Daoy (cell line): ENCODE measurements at regions not wholly inside any gene's neighbourhood (a gene's known extent, or its start where the extent isn't known, plus 50 kb on each side); places are given as distances from the start of the nearest gene placed in this dataset.
A peak's percentile ranks its signal among the peaks of the same experiment; 100 is the strongest.

ENCODE experiments used
- DNase-seq: peaks from one replicate; pipeline ENCODE4 v3.0.0-alpha.2; 2015; ENCODE audit warnings: low read depth

GRCh38 chr14:97723819-97724218, 926.6 kb downstream of the VRK1 start:
- DNase-seq: peak; percentile 19

GRCh38 chr14:97724265-97724731, 927.1 kb downstream of the VRK1 start:
- DNase-seq: peak; percentile 7

- DNase-seq: no peak
Measured at GRCh38 chr14:97726676-97727075, 929.5 kb downstream of the VRK1 start.

DNA sequence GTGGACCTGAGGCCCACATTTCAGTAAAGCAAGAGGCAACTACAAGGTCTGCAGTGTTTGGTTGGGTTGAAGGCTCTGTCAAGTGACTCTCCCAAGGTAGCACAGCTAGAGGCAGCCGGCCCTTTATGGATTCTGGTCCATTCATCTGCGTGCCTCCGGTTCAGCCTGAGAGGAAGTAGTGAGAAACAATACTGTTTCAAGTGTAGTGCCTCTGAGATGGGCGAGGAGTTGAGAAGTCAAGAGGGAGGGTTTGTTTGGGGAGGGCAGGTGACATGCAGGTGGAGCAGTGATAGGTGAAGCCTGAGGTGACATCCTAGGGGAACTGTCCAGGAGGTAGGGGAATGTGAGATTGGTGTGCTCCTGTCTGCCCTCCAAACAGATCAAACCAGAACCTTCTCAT, 933.5 kb downstream of the VRK1 start:
- no peak for DNase-seq

- no peak for DNase-seq
Measured at GRCh38 chr14:97731800-97732199, 934.6 kb downstream of the VRK1 start.

DNA sequence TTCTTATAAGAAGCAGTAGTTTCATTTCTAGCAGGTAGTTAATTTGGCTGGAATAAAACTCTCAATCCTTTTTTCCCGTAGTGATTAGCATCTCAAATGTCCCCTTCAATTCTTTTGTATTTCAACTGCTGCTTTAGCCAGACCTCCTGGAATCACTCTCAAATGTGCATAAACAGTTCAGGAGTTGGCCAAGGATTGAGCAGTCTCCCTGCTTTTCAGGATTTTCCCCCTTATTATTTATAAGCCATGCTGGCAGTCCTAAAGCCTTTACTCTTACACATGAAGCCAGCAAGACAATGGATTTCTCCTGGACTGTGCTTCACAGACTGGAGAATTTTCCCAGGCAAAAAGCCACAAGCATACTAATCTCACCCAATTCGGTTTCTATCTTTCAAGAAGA, 950.1 kb downstream of the VRK1 start:
- no peak for DNase-seq

DNA sequence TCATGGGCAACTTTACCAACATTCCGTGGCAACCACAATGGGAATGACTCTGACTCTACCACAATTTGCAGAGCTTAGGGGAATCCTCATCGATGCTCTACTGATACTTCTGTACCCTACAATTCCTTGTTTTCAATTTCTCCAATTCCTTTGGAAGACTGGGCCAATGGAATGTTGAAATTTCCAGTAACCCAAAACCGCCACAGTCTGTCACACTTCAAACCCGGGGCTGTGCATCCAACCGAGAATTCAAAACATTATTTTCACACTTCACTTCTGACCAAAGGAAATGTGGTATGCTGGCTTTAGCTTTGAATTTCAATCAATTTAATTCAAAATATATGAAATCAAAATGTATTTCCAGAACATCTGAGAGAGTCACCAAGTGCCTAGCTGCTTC, 951.4 kb downstream of the VRK1 start:
- no peak for DNase-seq

GRCh38 chr14:97757491-97757890, 960.3 kb downstream of the VRK1 start:
- DNase-seq: no peak

DNA sequence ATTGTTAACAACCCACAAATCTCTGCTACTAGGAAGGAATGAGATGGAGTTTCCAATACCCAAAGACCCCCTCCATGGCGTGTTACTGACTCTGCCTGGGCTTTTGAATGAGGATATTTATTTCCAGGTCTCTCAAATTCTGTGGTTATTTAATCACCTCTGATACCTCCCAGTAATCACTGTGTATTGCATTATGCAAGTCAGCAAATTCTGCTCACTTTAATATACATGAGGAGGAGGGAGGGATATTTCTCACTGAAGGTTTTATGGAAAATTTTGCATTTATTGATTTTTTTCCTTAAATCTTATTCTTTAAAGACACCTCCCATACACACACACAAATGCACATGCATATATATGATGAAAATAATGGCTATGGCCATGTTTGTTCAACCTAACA, 962.9 kb downstream of the VRK1 start:
- DNase-seq: no peak

GRCh38 chr14:97762386-97762785, 965.2 kb downstream of the VRK1 start:
- no peak for DNase-seq

- DNase-seq: peak; percentile 41
Measured at GRCh38 chr14:97771340-97772045, 974.3 kb downstream of the VRK1 start.

- DNase-seq: no peak
Measured at GRCh38 chr14:97773598-97773997, 976.4 kb downstream of the VRK1 start.

DNA sequence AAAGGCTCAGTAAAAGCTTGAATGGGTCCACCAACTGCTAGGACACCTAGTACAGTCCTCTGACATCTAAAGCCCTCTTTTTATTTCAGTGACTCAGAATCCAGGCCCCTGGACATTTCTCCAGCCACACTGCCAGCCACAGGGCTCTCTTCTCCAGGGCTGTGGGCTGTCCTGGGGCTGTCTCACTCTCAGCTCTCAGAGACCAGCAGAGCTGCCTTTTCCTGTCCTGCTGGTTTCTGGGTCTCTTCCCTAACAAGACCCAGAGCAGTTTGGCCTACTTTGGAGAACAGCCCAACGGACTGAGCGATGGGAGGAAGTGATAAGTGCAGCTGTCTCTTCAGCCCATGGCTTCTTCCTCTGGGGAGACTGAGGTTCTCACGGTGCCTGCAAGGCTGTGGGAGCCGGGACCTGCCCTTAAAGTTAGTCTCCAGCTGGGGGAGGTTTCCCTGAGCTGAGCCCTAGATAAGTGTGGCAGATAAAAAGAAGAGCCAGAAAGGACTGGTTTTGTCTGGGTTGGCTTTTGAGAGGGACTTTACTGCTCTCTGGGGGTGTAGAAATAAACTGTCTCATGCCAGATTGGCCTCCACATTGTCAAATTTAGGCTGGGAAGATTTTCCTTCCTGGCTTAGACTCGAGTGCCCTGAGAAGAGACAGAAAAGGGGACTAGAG, 979.8 kb downstream of the VRK1 start:
- DNase-seq: no peak

DNA sequence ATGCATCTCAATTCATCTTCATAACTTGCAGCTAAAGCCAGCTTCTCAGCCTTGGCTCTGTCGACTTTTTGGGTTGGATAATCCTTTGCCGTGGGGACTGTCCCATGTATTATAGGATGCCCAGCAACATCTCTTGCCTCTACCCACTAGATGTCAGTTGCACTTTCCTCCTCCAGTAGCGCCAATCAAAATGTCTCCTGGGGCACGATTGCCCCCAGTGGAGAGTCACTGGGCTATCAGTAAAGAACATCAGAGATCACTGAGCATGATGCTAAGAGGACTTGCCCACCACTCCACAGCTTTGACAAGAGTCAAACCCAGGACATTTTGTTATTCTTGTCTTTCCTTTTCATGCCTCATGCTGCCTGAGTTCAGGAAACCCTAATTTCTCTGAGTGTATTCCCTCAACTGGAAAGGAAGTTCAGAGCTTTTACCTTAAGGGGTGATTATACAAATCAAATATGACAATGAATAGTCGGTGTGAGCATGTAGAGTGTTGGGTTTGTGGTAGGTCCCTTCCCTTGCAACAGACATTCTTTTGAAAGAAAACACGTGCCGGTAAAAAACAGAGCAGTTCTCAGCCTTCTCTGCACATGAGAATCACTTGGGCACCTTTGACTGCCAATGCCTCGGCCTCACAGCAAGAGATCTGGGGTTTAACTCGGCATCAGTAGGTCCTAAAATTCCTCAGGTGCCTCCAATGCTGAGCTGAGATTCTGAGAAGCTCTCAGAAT, 980.6 kb downstream of the VRK1 start:
- no peak for DNase-seq

DNA sequence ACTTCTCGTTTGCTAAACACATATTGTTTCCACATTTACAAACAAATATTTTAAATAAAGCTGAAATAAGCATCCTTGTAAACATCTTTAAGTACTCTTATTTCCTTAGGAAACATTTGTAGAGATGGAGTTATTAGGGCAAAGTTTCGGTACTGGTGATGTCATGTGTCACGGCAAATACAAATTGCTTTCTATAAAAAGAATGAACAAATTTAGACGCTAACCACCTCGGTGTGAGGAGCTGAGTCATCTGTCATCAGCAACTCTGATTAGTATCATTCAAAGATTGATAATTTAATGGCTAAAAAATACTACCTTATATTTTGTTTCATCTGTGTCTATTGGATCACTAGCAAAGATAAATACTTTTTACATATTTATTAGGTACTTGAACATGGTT, 982.0 kb downstream of the VRK1 start:
- DNase-seq: no peak

GRCh38 chr14:97780804-97781203, 983.6 kb downstream of the VRK1 start:
- no peak for DNase-seq

DNA sequence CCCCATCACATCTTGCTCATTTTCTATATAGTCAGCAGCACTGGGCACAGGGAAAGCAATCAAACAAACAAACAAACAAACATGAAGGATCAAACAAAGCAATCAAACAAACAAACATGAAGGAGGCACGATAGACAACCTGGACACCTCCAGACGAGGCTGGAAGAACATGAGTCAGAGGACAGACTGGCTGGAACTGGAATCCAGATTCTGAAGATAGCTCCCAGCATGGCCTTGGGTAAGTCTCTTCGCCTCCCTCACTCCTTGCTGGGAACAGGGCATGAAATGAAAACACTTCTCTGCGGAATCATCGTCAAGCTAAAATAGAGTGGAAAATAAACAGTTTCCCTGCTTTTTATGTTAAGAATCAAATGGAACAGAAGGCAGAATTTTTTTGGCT, 984.8 kb downstream of the VRK1 start:
- DNase-seq: no peak

- DNase-seq: no peak
Measured at GRCh38 chr14:97782871-97783414, 985.8 kb downstream of the VRK1 start.

DNA sequence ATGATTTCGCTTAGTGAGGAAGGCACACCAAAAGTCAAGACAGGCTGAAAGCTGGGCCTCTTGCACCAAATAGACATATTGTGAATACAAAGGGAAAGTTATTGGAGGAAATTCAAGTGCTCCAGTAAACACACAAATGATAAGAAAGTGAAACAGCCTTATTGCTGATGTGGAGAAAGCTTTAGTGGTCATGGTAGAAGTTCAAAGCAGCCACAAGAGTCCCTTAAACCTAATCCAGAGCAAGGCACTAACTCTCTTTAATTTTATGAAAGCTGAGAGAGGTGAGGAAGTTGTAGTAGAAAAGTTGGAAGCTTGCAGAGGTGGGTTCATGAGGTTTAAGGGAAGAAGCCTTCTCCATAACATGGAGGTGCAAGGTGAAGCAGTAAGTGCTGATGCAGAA, 988.3 kb downstream of the VRK1 start:
- DNase-seq: no peak

- DNase-seq: no peak
Measured at GRCh38 chr14:97788364-97788763, 991.2 kb downstream of the VRK1 start.

- DNase-seq: no peak
Measured at GRCh38 chr14:97788846-97789526, 991.8 kb downstream of the VRK1 start.

- DNase-seq: no peak
Measured at GRCh38 chr14:97791072-97791471, 993.9 kb downstream of the VRK1 start.
